ENCODE measurements at regions not wholly inside any gene's neighbourhood (a gene's known extent, or its start where the extent isn't known, plus 50 kb on each side); places are given as distances from the start of the nearest gene placed in this dataset.

- no peak for DNase-seq (ENCODE audit: extremely low read depth, low read depth)
- TF ChIP-seq CTCF (IDR thresholded peaks at IDR 0.05; ENCODE audit: low read depth, low read length) = no peak
These were observed 80.3 kb upstream of the AKIP1 start for GRCh38 chr11:8830641-8831040.

DNA sequence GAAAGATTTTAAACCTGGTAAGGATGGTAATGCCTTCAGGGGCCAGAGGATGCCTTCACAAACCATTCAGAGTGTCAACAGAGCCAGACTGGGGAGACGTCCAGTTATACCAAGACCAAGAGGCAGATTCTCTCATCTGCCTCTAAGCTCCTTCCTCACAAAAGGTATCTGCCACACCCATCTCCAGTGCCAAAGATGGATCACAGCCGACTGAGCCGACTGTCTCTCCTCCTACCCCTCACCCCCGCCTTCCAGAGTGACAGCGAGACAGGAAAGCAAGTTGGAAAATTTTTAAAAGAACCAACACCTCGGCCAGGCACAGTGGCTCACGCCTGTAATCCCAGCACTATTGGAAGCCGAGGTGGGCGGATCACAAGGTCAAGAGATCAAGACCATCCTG, 79.1 kb upstream of the AKIP1 start:
- no peak for DNase-seq (ENCODE audit: extremely low read depth, low read depth)
- TF ChIP-seq CTCF (IDR thresholded peaks at IDR 0.05; ENCODE audit: low read depth, low read length) = no peak

- peak; percentile 72 for DNase-seq (ENCODE audit: extremely low read depth, low read depth)
- no peak for TF ChIP-seq CTCF (IDR thresholded peaks at IDR 0.05; ENCODE audit: low read depth, low read length)
These were observed 78.3 kb upstream of the AKIP1 start for GRCh38 chr11:8832571-8833260.

DNA sequence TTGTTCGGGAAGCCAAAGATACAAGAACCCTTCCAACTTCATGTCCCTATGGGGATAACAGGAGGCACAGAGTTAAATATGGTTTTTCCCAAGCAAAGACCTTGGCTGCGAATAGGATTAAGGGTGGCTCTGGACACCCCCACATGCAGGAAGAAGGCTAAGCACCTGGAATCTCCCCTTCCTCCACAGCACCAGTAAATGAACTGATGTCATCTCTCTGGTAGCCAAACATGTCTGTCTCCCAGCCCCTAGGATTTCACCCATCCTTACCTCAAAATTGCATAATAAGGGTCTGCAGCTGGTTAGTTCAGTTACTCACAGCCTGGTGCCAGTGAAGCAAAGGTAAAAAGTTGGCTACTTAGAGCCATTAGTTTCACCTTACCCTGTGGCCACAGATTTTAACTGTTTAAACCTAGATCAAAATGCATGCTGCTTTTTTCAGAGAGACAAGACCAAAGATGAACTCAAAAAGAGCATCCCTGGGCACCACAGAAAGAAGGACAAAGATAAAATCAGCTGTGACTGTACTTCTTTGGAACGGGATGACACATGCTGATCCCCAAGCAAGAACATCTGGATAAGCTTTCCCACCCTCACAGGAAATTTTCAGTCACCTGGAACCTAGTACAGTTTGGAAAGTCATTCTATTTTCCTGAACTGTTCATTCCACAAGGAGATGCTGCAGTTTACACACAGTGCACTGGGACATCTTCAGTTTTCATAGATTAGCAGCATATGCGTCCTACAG, 77.2 kb upstream of the AKIP1 start:
- no peak for TF ChIP-seq CTCF (IDR thresholded peaks at IDR 0.05; ENCODE audit: low read depth, low read length)
- DNase-seq (ENCODE audit: extremely low read depth, low read depth) = no peak

DNA sequence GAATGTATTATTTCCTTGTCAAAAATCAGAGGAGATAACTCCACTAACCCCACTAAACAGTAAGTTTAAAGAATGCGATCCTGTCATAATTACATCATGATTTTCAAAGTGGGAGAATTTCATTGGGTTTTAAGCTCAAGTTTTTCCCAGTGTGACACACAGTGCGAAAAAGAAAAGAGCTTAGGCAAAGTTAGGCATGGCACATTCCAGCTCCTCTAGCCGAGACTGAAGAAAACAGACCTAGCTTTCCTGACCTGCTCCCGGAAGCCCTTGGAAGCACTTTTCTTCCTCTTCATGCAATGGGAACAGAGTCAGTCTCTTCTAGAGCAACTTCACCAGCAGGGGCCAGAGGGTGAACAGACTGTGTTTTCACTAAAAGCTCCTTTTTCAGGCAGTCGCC, 76.6 kb upstream of the AKIP1 start:
- no peak for TF ChIP-seq CTCF (IDR thresholded peaks at IDR 0.05; ENCODE audit: low read depth, low read length)
- DNase-seq (ENCODE audit: extremely low read depth, low read depth) = no peak

DNA sequence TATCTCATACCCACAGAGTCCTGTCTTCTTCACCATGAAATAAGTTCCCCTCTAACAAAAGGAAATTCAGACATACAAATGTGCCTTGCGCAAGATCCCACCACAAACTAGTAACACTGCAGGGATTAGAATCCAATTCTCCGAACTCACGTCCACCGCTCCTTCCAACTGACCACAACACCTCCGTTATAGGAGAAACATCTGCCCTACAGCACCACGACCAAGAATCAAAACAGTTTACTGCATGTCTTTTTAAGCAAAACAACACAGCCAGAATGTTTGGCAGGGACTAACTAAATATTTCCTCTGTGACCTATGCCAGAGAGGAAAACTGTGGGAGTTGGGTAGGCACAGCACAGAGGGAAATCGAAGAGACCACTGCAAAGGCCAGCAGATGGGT, 72.7 kb upstream of the AKIP1 start:
- peak; percentile 90 for DNase-seq (ENCODE audit: extremely low read depth, low read depth)
- no peak for TF ChIP-seq CTCF (IDR thresholded peaks at IDR 0.05; ENCODE audit: low read depth, low read length)

DNA sequence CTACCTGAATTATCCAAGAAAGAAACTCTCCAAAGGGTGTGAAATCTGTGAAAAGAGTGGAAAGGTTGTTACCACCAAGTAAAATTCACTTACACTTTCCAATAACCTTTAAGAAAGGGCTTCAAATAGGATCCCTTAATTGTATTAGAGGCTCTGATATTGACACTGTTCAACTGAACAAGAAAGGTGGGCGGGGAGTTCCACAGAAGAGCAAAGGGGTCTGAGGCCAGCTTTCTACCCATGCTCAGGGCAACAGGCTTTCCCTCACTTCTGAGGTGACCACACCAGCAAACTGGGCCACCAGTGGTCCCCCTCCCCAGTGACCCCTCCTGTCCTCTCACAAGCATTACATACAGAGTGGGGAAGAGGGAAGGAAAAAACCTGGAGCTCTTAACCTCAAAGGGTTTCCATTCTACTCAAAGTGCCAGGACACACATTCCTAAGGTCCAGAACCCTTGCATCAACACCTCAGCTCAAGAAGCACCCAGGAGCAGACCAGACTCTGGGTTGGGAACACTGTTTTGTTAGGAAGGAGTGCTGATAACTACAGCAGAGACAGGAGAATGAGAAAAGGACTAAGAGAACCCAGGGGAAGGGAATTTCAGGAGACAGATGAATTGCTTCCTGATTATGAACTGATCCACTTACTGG, 71.6 kb upstream of the AKIP1 start:
- DNase-seq (ENCODE audit: extremely low read depth, low read depth) = no peak
- no peak for TF ChIP-seq CTCF (IDR thresholded peaks at IDR 0.05; ENCODE audit: low read depth, low read length)

Measured in AG09319 (cell line).